SKM-1 (cell line): ENCODE measurements at regions not wholly inside any gene's neighbourhood (a gene's known extent, or its start where the extent isn't known, plus 50 kb on each side); places are given as distances from the start of the nearest gene placed in this dataset.

Experiments
- DNase-seq: peaks from one replicate; lab custom pipeline; 2025; ENCODE audit not compliant: unreplicated experiment; lab: John Stamatoyannopoulos, UW

DNA sequence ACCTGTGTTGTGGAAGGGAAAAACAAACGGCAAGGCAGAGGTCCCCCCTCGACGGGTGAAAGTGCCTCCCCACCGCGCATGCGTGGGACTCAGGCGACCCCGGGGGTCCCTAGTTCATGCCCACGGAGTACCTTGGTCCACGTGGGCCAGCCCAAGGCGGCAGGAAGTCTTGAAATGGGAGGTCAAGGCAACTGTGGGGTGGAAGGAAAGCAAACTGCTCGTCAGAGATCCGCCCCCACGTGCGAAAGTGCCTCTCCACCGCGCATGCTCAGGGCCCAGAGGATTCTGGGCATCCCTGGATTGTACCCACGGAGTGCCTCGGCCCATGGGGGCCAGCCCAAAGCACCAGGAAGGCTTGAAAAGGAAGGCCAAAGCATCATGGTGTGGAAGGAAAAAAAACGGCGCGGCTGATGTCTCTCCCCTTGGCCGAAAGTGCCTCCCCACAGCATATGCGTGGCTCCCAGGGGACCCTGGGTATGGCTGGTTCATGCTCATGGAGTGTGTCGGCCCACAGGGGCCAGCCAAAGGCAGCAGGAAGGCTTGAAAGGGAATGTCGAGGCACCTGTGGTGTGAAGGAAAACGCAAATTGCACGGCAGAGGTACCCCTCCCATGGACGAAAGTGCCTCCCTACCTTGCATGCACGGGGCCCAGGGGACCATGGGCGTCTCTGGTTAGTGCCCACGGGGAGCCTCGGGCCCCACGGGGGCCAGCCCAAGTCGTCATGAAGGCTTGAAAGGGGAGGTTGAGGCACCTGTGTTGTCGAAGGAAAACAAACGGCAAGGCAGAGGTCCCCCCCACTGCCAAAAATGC is 369.7 kb downstream of the ALG10 start:
- no peak for DNase-seq

DNA sequence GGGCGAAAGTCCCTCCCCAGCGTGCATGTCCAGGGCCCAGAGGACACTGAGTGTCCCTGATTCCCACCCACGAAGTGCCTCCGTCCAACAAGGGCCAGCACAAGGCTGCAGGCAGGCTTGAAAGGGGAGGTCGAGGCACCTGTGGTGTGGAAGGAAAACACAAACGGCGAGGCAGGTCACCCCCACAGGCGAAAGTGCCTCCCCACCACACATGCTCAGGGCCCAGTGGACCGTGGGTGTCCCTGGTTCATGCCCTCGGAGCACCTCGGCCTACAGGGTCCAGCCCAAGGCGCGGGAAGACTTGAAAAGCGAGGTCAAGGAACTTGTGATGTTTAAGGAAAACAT is 370.4 kb downstream of the ALG10 start:
- no peak for DNase-seq

DNA sequence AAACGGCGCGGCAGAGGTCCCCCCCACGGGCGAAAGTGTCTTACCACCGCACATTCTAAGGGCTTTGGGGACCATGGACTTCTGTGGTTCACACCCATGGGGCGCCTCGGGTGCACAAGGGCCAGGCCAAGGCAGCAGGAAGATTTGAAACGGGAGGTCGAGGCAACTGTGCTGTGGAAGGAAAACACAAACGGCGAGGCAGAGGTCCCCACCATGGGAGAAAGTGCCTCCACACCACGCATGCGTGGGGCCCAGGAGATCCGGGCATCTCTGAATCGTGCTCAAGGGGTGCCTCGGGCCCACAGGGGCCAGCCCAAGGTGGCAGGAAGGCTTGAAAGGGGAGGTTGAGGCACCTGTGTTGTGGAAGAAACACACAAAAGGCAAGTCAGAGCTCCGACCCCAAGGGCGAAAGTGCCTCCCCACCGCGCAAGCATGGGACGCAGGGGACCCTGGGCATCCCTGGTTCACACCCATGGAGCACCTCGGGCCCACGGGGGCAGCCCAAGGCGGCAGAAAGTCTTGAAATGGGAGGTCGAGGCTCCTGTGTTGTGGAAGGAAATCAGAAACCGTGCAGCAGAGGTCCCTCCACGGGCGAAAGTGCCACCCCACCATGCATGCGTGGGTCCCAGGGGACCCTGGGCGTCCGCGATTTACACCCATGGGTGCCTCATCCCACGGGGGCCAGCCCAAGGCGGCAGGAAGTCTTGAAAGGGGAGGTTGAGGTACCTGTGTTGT is 371.0 kb downstream of the ALG10 start:
- no peak for DNase-seq

DNA sequence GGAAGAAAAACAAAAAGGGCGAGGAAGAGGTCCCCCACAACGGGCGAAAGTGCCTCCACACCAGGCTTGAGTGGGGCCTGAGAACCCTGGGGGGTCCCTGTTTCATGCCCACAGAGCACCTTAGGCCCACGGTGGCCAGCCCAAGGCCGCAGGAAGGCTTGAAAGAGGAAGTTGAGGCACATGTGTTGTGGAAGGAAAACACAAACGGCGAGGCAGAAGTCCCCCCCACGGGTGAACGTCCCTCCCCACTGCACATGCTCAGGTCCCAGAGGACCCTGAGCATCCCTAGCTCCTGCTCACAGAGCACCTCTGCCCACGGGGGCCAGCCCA is 371.5 kb downstream of the ALG10 start:
- DNase-seq: no peak

DNA sequence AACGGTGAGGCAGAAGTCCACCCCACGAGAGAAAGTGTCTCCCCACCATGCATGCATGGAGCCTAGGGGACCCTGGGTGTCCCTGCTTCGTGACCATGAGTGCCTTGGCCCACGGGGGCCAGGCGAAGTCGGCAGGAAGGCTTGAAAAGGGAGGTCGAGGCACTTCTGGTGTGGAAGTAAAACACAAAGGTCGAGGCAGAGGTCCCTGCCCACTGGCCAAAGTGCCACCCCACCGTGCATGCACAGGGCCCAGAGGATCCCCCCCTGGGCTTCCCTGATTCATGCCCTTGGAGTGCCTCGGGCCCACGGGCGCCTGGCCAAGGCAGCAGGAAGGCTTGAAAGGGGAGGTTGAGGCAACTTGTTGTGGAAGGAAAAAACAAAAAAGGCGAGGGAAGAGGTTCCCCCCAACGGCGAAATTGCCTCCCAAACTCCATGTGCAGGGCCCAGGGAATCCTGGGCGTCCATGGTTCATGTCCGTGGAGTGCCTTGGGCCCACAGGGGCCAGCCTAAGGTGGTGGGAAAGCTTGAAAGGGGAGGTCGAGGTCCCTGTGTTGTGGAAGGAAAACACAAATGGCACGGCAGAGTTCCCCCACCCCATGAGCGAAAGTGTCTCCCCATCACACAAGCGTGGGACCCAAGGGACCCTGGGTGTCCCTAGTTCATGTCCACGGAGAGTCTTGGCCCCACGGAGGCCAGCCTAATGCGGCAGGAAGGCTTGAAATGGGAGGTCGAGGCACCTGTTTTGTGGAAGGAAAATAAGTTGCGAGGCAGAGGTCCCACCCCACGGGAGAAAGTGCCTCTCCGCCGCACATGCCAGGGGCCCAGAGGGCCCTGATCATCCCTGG is 372.1 kb downstream of the ALG10 start:
- no peak for DNase-seq

DNA sequence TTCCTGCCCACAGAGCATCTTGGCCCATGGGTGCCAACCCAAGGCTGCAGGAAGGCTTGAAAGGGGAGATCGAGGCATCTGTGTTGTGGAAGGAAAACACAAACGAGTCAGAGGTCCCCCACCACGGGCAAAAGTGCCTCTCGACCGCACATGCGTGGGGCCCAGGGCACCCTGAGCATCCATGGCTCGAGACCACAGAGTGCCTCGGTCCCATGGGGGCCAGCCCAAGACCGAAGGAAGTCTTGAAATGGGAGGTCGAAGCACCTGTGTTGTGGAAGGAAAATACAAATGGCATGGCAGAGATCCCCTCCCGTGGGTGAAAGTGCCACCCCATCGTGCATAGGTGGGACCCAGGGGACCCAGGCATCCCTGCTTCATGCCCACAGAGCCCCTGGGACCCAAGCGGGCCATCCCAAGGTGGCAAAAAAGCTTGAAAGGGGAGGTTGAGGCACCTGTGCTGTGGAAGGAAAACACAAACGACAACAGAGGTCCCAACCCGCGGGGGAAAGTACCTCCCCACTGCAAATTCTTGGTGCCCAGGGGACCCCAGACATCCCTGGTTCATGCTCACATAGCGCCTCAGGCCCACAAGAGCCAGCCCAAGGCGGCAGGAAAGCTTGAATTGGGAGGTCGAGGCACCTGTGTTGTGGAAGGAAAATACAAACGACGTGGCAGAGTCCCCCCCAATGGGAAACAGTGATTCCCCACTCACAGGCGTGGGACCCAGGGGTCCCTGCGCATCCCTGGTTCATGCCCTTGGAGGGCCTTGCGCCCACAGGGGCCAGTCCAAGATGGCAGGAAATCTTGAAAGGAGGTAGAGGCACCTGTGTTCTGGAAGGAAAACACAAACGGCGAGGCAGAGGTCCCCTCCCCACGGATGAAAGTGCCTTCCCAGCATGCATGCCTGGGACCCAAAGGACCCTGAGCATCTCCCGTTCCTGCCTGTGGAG is 373.0 kb downstream of the ALG10 start:
- no peak for DNase-seq

DNA sequence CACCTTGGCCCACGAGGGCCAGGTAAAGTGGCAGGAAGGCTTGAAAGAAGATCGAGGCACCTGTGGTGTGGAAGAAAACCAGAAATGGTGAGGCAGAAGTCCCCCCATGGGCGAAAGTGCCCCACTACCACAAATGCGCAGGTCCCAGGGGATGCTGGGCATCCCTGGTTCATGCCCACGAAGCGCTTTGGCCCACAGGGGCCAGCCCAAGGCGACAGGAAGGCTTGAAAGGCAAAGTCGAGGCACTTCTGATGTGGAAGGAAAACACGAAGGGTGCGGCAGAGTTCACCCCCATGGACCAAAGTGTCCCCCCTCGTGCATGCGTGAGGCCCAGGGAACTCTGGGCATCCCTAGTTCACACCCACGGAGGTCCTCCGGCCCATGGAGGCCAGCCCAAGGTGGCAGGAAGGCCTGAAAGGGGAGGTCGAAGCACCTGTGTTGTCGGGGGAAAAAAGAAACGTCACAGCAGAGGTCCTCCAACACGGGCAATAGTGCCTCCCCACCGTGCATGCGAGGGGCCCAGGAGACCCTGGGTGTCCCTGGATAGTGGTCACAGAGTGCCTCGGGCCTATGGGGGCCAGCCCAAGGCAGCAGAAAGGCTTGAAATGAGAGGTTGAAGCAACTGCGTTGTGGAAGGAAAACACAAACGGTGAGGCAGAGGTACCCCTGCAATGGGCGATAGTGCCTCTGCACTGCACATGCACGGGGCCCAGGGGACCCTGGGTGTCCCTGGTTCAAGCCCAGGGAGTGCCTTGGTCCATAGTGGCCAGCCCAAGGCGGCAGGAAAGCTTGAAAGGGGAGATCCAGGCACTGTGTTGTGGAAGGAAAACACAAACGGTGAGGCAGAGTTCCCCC is 373.9 kb downstream of the ALG10 start:
- DNase-seq: no peak

DNA sequence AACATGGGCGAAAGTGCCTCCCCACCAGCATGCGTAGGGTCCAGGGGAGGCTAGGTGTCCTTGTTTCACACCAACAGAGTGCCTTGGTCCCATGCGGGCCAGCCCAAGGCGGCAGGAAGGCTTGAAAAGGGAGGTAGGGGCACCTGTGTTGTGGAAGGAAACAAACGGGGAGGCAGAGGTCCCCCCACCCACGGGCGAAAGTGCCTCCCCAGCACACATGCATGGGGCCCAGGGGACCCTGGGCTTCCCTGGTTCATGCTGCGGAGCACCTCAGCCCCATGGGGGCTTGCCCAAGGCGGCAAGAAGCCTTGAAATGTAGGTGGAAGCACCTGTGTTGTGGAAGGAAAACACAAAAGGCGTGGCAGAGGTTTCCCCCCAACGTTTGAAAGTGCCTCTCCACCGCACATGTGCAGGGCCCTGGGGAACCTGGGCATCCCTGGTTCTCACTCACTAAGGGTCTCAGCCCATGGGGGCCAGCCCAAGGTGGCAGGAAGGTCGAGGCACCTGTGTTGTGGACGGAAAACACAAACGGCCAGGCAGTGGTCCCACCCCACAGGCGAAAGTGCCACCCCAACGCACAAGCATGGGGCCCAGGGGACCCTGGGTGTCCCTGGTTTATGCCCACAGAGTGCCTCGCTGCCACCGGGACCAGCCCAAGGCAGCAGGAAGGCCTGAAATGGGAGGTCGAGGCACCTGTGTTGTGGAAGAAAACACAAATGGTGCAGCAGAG is 374.7 kb downstream of the ALG10 start:
- DNase-seq: no peak

- DNase-seq: no peak
Measured at GRCh38 chr12:34397591-34398365, 375.5 kb downstream of the ALG10 start.

DNA sequence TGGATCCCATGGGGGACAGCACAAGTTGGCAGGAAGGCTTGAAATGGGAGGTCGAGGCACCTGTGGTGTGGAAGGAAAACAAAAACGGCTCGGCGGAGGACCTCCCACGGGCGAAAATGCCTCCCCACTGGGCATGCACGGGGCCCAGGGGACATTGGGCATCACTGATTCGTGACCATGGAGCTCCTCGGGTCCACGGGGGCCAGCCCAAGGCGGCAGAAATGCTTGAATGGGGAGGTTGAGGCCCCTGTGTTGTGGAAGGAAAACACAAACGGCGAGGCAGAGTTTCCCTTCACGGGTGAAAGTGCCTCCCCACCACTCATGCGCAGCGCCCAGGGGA is 376.0 kb downstream of the ALG10 start:
- no peak for DNase-seq

DNA sequence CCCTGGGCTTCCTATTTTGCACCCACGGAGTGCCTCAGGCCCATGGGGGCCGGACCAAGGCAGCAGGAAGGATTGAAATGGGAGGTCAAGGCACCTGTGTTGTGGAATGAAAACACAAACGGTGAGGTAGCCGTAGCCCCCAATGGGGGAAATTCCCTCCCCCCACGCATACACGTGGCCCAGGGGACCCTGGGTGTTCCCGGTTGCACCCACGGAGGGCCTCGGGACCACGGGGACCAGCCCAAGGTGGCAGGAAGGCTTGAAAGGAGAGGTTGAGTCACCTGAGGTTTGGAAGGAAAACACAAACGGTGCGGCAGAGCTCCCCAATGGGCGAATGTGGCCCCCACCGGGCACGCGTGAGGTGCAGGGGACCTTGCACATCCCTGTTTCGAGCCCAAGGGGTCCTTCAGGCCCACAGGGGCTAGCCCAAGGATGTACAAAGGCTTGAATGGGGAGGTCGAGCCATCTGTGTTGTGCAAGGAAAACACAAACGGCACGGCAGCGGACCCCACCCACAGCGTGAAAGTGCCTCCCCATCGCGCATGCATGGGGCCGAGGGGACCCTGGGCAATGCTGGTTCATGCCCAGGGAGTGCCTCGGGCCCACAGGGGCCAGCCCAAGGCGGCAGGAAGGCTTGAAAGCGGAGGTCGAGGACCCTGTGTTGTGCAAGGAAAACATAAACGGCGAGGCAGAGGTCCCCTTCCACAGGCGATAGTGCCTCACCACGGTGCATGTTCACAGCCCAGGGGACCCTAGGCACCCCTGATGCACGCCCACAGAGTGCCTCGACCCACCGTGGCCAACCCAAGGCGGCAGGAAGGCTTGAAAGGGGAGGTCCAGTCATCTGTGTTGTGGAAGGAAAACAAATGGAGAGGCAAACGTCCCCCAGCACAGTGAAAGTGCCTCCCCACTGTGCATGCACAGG is 376.7 kb downstream of the ALG10 start:
- DNase-seq: no peak

GRCh38 chr12:34399631-34400410 is 377.5 kb downstream of the ALG10 start:
- no peak for DNase-seq

DNA sequence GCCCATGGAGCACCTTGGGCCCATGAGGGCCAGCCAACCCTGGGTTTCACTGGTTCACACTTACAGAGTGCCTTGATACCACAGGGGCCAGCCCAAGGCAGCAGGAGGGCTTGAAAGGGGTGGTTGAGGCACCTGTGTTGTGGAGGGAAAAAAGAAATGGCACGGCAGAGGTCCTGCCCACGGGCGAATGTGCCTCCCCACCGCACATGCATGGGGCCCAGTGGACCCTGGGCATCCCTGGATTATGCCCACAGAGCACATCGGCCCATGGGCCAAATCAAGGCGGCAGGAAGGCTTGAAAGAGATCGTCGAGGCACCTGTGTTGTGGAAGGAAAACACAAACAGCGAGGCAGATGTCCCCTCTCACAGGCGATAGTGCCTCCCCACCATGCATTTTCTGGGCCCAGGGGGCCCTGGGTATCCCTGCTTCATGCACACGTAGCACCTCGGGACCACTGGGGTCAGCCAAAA is 378.1 kb downstream of the ALG10 start:
- no peak for DNase-seq

GRCh38 chr12:34400986-34401658 is 378.8 kb downstream of the ALG10 start:
- no peak for DNase-seq

DNA sequence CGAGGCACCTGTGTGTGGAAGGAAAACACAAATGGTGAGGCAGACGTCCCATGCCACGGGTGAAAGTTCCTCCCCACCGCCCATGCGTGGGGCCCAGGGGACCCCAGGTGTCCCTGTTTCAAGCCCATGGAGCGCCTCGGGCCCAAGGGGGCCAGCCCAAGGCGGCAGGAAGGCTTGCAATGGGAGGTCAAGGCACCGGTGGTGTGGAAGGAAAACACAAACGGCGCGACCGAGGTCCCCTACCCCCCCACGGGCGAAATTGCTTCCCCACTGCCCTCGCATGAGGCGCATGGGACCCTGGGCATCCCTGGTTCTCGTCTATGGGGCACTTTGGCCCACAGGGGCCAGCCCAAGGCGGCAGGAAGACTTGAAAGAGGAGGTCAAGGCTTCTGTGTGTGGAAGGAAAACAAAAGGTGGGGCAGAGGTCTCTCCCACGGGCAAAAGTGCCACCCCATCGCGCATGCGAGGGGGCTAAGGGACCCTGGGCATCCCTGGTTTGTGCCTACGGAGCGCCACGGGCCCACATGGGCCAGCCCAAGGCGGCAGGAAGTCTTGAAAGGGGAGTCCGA is 379.4 kb downstream of the ALG10 start:
- no peak for DNase-seq
